HAP-1 (cell line): ENCODE measurements at regions not wholly inside any gene's neighbourhood (a gene's known extent, or its start where the extent isn't known, plus 50 kb on each side); places are given as distances from the start of the nearest gene placed in this dataset.

Source experiments
- DNase-seq, 2 experiments: peaks; one replicate each; pipeline ENCODE4 v3.0.0-alpha.2; 2016 to 2020; ENCODE audit warnings: low spot score in 2 of 2
- H3K27me3 ChIP-seq: fragments of 250-450 bp; sonication (Bioruptor Pico); 2 replicates; pipeline ENCODE4 v1.5.1; 2020; ENCODE audit warnings: low read depth, mild to moderate bottlenecking, moderate library complexity
- H3K36me3 ChIP-seq: fragments of 250-450 bp; sonication (Bioruptor Pico); replicated peaks from 2 replicates; pipeline ENCODE4 v1.5.1; 2020; ENCODE audit warnings: mild to moderate bottlenecking
- H3K4me1 ChIP-seq: fragments of 250-450 bp; sonication (Bioruptor Pico); 2 replicates; pipeline ENCODE4 v1.5.1; 2020; ENCODE audit warnings: mild to moderate bottlenecking
- H3K4me3 ChIP-seq: fragments of 250-450 bp; sonication (Bioruptor Pico); 2 replicates; pipeline ENCODE4 v1.5.1; 2020; ENCODE audit warnings: mild to moderate bottlenecking, moderate library complexity
- H3K9me3 ChIP-seq: fragments of 250-450 bp; sonication (Bioruptor Pico); 2 replicates; pipeline ENCODE4 v1.5.1; 2020; ENCODE audit warnings: mild to moderate bottlenecking, moderate library complexity
- in situ Hi-C: fragments of 300-500 bp; cut with MboI; formaldehyde crosslinking; loops from 3 replicates; pipeline ENCODE4 v1.14.3; 2020; ENCODE audit warnings: low sequenced_read_pairs, inconsistent platforms, mixed read lengths

GRCh38 chr7:155166673-155167370 is 96.7 kb downstream of the HTR5A start:
- H3K27me3 ChIP-seq: no peaks in the 10 kb centered on the region
- no peak overlapping the region for H3K4me3 ChIP-seq
- H3K4me1 ChIP-seq: no peaks in the 10 kb centered on the region
- no peaks in the 10 kb centered on the region for H3K9me3 ChIP-seq
- no peaks in the 10 kb centered on the region for H3K36me3 ChIP-seq
- in situ Hi-C loops: no loop called here
- no peak for DNase-seq

GRCh38 chr7:155167706-155168365 is 97.7 kb downstream of the HTR5A start:
- H3K9me3 ChIP-seq: no peaks in the 10 kb centered on the region
- in situ Hi-C loops: no loop called here
- no peaks in the 10 kb centered on the region for H3K27me3 ChIP-seq
- DNase-seq: no peak
- H3K4me1 ChIP-seq: no peaks in the 10 kb centered on the region
- no peaks in the 10 kb centered on the region for H3K36me3 ChIP-seq
- H3K4me3 ChIP-seq: no peak overlapping the region

- Histone ChIP-seq H3K4me3 (no peak overlapping the region), H3K36me3 (no peaks in the 10 kb centered on the region), H3K4me1 (no peaks in the 10 kb centered on the region), H3K27me3 (no peaks in the 10 kb centered on the region), H3K9me3 (no peaks in the 10 kb centered on the region)
- in situ Hi-C loops: no loop called here
- DNase-seq: no peak
These were observed 98.7 kb downstream of the HTR5A start for GRCh38 chr7:155168597-155169480.

- H3K27me3 ChIP-seq: no peaks in the 10 kb centered on the region
- DNase-seq: no peak
- in situ Hi-C loops: no loop called here
These were observed 99.5 kb downstream of the HTR5A start for GRCh38 chr7:155169498-155170065.

GRCh38 chr7:155170331-155170730 is 100.2 kb downstream of the HTR5A start:
- H3K36me3 ChIP-seq: no peaks in the 10 kb centered on the region
- no peak for DNase-seq
- no peak overlapping the region for H3K4me3 ChIP-seq
- no peaks in the 10 kb centered on the region for H3K9me3 ChIP-seq
- no peaks in the 10 kb centered on the region for H3K4me1 ChIP-seq
- in situ Hi-C loops: no loop called here
- H3K27me3 ChIP-seq: no peaks in the 10 kb centered on the region

More at GRCh38 chr7:155169498-155170065, 99.5 kb downstream of the HTR5A start:
- Histone ChIP-seq H3K36me3 (no peaks in the 10 kb centered on the region), H3K4me1 (no peaks in the 10 kb centered on the region), H3K4me3 (no peak overlapping the region), H3K9me3 (no peaks in the 10 kb centered on the region)

- no peak for DNase-seq
- H3K4me1 ChIP-seq: no peaks in the 10 kb centered on the region
- no peaks in the 10 kb centered on the region for H3K36me3 ChIP-seq
- H3K27me3 ChIP-seq: no peaks in the 10 kb centered on the region
- in situ Hi-C loops: no loop called here
- no peaks in the 10 kb centered on the region for H3K9me3 ChIP-seq
- H3K4me3 ChIP-seq: no peak overlapping the region
These were observed 102.0 kb downstream of the HTR5A start for GRCh38 chr7:155172141-155172540.

- Histone ChIP-seq H3K27me3 (no peaks in the 10 kb centered on the region), H3K4me3 (no peak overlapping the region), H3K36me3 (no peaks in the 10 kb centered on the region), H3K9me3 (no peaks in the 10 kb centered on the region), H3K4me1 (no peaks in the 10 kb centered on the region)
- in situ Hi-C loops: no loop called here
- DNase-seq: no peak
These were observed 103.8 kb downstream of the HTR5A start for GRCh38 chr7:155173905-155174304.

GRCh38 chr7:155178096-155178495 is 108.0 kb downstream of the HTR5A start:
- in situ Hi-C loops: no loop called here
- no peak overlapping the region for H3K4me3 ChIP-seq
- DNase-seq: no peak
- H3K27me3 ChIP-seq: no peaks in the 10 kb centered on the region
- no peaks in the 10 kb centered on the region for H3K4me1 ChIP-seq
- H3K36me3 ChIP-seq: no peaks in the 10 kb centered on the region
- no peaks in the 10 kb centered on the region for H3K9me3 ChIP-seq

- in situ Hi-C loops: no loop called here
- DNase-seq: no peak
These were observed 111.6 kb downstream of the HTR5A start for GRCh38 chr7:155181768-155182167.

GRCh38 chr7:155182406-155182970 is 112.4 kb downstream of the HTR5A start:
- H3K4me3 ChIP-seq: no peak overlapping the region
- DNase-seq: no peak
- H3K4me1 ChIP-seq: no peaks in the 10 kb centered on the region
- in situ Hi-C loops: no loop called here
- H3K27me3 ChIP-seq: no peaks in the 10 kb centered on the region
- no peaks in the 10 kb centered on the region for H3K36me3 ChIP-seq
- H3K9me3 ChIP-seq: peaks cover 5% of the 10 kb centered on the region; the same call in 1 of the 2 replicates

More at GRCh38 chr7:155181768-155182167, 111.6 kb downstream of the HTR5A start:
- Histone ChIP-seq H3K36me3 (no peaks in the 10 kb centered on the region), H3K27me3 (no peaks in the 10 kb centered on the region), H3K9me3 (peaks cover 5% of the 10 kb centered on the region; the same call in 1 of the 2 replicates), H3K4me3 (no peak overlapping the region), H3K4me1 (no peaks in the 10 kb centered on the region)

- Histone ChIP-seq H3K9me3 (peaks cover 5% of the 10 kb centered on the region; the same call in 1 of the 2 replicates), H3K4me1 (no peaks in the 10 kb centered on the region), H3K36me3 (no peaks in the 10 kb centered on the region), H3K4me3 (no peak overlapping the region), H3K27me3 (no peaks in the 10 kb centered on the region)
- in situ Hi-C loops: no loop called here
- no peak for DNase-seq
These were observed 113.5 kb downstream of the HTR5A start for GRCh38 chr7:155183655-155184054.

- H3K4me3 ChIP-seq: no peak overlapping the region
- in situ Hi-C loops: no loop called here
- peaks cover 5% of the 10 kb centered on the region; the same call in 1 of the 2 replicates for H3K9me3 ChIP-seq
- H3K36me3 ChIP-seq: no peaks in the 10 kb centered on the region
- H3K4me1 ChIP-seq: no peaks in the 10 kb centered on the region
- no peaks in the 10 kb centered on the region for H3K27me3 ChIP-seq
- DNase-seq: no peak
These were observed 112.8 kb upstream of the INSIG1 start for GRCh38 chr7:155184923-155185322.

- in situ Hi-C loops: no loop called here
- Histone ChIP-seq H3K36me3 (no peaks in the 10 kb centered on the region), H3K4me1 (no peaks in the 10 kb centered on the region), H3K9me3 (peaks cover 5% of the 10 kb centered on the region; the same call in 1 of the 2 replicates), H3K27me3 (no peaks in the 10 kb centered on the region), H3K4me3 (no peak overlapping the region)
- no peak for DNase-seq
These were observed 110.5 kb upstream of the INSIG1 start for GRCh38 chr7:155187061-155187785.
